IMR-90 (cell line): ENCODE measurements at regions not wholly inside any gene's neighbourhood (a gene's known extent, or its start where the extent isn't known, plus 50 kb on each side); places are given as distances from the start of the nearest gene placed in this dataset.

ENCODE experiments used
- ATAC-seq: fragments of 200-7000 bp; cut with Tn5 transposase; 2 replicates; pipeline ENCODE4 v1.9.1; 2020; ENCODE audit warnings: low read depth, mild to moderate bottlenecking, moderate library complexity
- BruUV-seq: library from RNA; stranded (reverse); fragments of 400-500 nt; replicated peaks from 2 replicates; lab custom pipeline; 2021; lab: Mats Ljungman, UMichigan
- CTCF ChIA-PET: fragments of 300-600 bp; formaldehyde crosslinking; extraction: SDS; loops from one replicate; lab custom pipeline; 2021; ENCODE audit warnings: antibody characterized with exemption; lab: Yijun Ruan, JAX
- POLR2A ChIA-PET: fragments of 300-600 bp; sonication (Branson Sonifier 250); formaldehyde crosslinking; loops from one replicate; lab custom pipeline; 2022; ENCODE audit warnings: antibody characterized with exemption; ENCODE audit not compliant: unreplicated experiment; lab: Charles Lee
- DNase-seq: peaks from one replicate; pipeline ENCODE4 v3.0.0; 2013
- H2AFZ ChIP-seq: replicated peaks from 2 replicates; pipeline ENCODE3; 2013; ENCODE audit warnings: low read length, mild to moderate bottlenecking; ENCODE audit not compliant: poor library complexity
- H2AK5ac ChIP-seq: 2 replicates; pipeline ENCODE4 v1.6.1; 2013; ENCODE audit warnings: low read depth, low read length, inconsistent platforms
- H2AK9ac ChIP-seq: replicated peaks from 2 replicates; pipeline ENCODE3; 2013; ENCODE audit warnings: mild to moderate bottlenecking, low read depth, low read length, moderate library complexity; ENCODE audit not compliant: poor library complexity
- H2BK120ac ChIP-seq: 2 replicates; pipeline ENCODE4 v1.6.1; 2013; ENCODE audit warnings: low read depth, low read length, inconsistent platforms
- H2BK15ac ChIP-seq: 3 replicates; pipeline ENCODE4 v1.6.1; 2013; ENCODE audit warnings: low read depth, low read length, inconsistent platforms
- H2BK20ac ChIP-seq: 2 replicates; pipeline ENCODE4 v1.6.1; 2013; ENCODE audit warnings: low read depth, mild to moderate bottlenecking, inconsistent platforms, low read length, moderate library complexity
- H2BK5ac ChIP-seq: 2 replicates; pipeline ENCODE4 v1.6.1; 2013; ENCODE audit warnings: mild to moderate bottlenecking, low read depth, low read length, inconsistent platforms; ENCODE audit not compliant: poor library complexity, severe bottlenecking
- H3K14ac ChIP-seq: replicated peaks from 2 replicates; pipeline ENCODE4 v1.6.1; 2013; ENCODE audit warnings: low read depth, low read length, inconsistent platforms
- H3K18ac ChIP-seq: 2 replicates; pipeline ENCODE4 v1.6.1; 2013; ENCODE audit warnings: low read depth, low read length, control low read depth
- H3K23ac ChIP-seq: 2 replicates; pipeline ENCODE4 v1.6.1; 2013; ENCODE audit warnings: low read depth, low read length, inconsistent platforms
- H3K27ac ChIP-seq: 2 replicates; pipeline ENCODE4 v1.5.1; 2013; ENCODE audit warnings: mild to moderate bottlenecking, control low read depth, low read length; ENCODE audit not compliant: insufficient read depth
- H3K27me3 ChIP-seq: 2 replicates; pipeline ENCODE4 v1.6.1; 2013; ENCODE audit warnings: low read length; ENCODE audit not compliant: control insufficient read depth, insufficient read depth
- H3K36me3 ChIP-seq: 2 replicates; pipeline ENCODE4 v1.6.1; 2013; ENCODE audit warnings: low read length, mixed read lengths; ENCODE audit not compliant: control insufficient read depth, insufficient read depth
- H3K4ac ChIP-seq: 2 replicates; pipeline ENCODE4 v1.6.1; 2013; ENCODE audit warnings: low read depth, low read length, inconsistent platforms
- H3K4me1 ChIP-seq: 2 replicates; pipeline ENCODE4 v1.6.1; 2013; ENCODE audit warnings: low read length, mixed read lengths; ENCODE audit not compliant: control insufficient read depth, insufficient read depth
- H3K4me2 ChIP-seq: 2 replicates; pipeline ENCODE4 v1.6.1; 2013; ENCODE audit warnings: low read depth, mild to moderate bottlenecking, control low read depth, low read length, moderate library complexity
- H3K4me3 ChIP-seq: 2 replicates; pipeline ENCODE4 v1.5.1; 2013; ENCODE audit warnings: low read depth, mild to moderate bottlenecking, control low read depth, low read length, moderate library complexity; ENCODE audit not compliant: insufficient read depth
- H3K56ac ChIP-seq: 2 replicates; pipeline ENCODE4 v1.6.1; 2013; ENCODE audit warnings: low read length, inconsistent platforms; ENCODE audit not compliant: insufficient read depth; ENCODE audit errors: extremely low read depth
- H3K79me1 ChIP-seq, 2 experiments: 2 replicates each; pipeline ENCODE4 v1.6.1; 2013; ENCODE audit warnings: low read length in 2 of 2, inconsistent platforms in 1 of 2, low read depth in 1 of 2
- H3K9ac ChIP-seq: 2 replicates; pipeline ENCODE4 v1.6.1; 2013; ENCODE audit warnings: low read depth, low read length, control low read depth
- H3K9me1 ChIP-seq: 2 replicates; pipeline ENCODE4 v1.6.1; 2013; ENCODE audit warnings: low read length, inconsistent platforms; ENCODE audit not compliant: insufficient read depth
- H3K9me3 ChIP-seq: 2 replicates; pipeline ENCODE4 v1.6.1; 2013; ENCODE audit warnings: low read length; ENCODE audit not compliant: control insufficient read depth, insufficient read depth
- H4K20me1 ChIP-seq: 2 replicates; pipeline ENCODE4 v1.6.1; 2013; ENCODE audit warnings: low read length, inconsistent platforms; ENCODE audit not compliant: insufficient read depth
- H4K5ac ChIP-seq: 2 replicates; pipeline ENCODE4 v1.6.1; 2013; ENCODE audit warnings: mild to moderate bottlenecking, low read depth, low read length, control low read depth
- H4K8ac ChIP-seq, 2 experiments: 2 replicates each; pipeline ENCODE4 v1.6.1; 2013; ENCODE audit warnings: low read depth in 2 of 2, low read length in 2 of 2, control low read depth in 1 of 2, inconsistent platforms in 1 of 2
- H4K91ac ChIP-seq: 2 replicates; pipeline ENCODE4 v1.6.1; 2013; ENCODE audit warnings: low read depth, low read length, inconsistent platforms; ENCODE audit not compliant: insufficient read depth
- CEBPB ChIP-seq: IDR thresholded peaks from 2 replicates; pipeline ENCODE4 v1.6.1; 2012; ENCODE audit warnings: low read depth, low read length, improper control_type of control experiment
- CHD1 ChIP-seq: IDR thresholded peaks from 2 replicates; pipeline ENCODE4 v1.6.1; 2012; ENCODE audit warnings: low read depth, low read length, improper control_type of control experiment
- CTCF ChIP-seq: conservative IDR thresholded peaks from 2 replicates; pipeline ENCODE4 v1.5.1; 2012; ENCODE audit warnings: mild to moderate bottlenecking, low read depth, low read length, improper control_type of control experiment
- ELK1 ChIP-seq: fragments of 150-350 bp; IDR thresholded peaks from 2 replicates; pipeline ENCODE4 v1.6.1; 2016; ENCODE audit warnings: low read depth, mild to moderate bottlenecking, low read length, moderate library complexity, borderline replicate concordance
- MAFK ChIP-seq: IDR thresholded peaks from 2 replicates; pipeline ENCODE4 v1.6.1; 2012; ENCODE audit warnings: low read depth, low read length, improper control_type of control experiment
- NFE2L2 ChIP-seq: fragments of 150-350 bp; IDR thresholded peaks from 2 replicates; pipeline ENCODE4 v1.6.1; 2016; ENCODE audit warnings: low read depth, mild to moderate bottlenecking, low read length
- POLR2A ChIP-seq: IDR thresholded peaks from 2 replicates; pipeline ENCODE4 v1.6.1; 2012; ENCODE audit warnings: mild to moderate bottlenecking, low read depth, low read length
- RAD21 ChIP-seq: IDR thresholded peaks from 2 replicates; pipeline ENCODE4 v1.6.1; 2012; ENCODE audit warnings: low read length, improper control_type of control experiment
- RCOR1 ChIP-seq: IDR thresholded peaks from 2 replicates; pipeline ENCODE4 v1.6.1; 2012; ENCODE audit warnings: mild to moderate bottlenecking, low read length, improper control_type of control experiment; ENCODE audit not compliant: insufficient replicate concordance
- SMC3 ChIP-seq: fragments of 150-350 bp; IDR thresholded peaks from 2 replicates; pipeline ENCODE4 v1.6.1; 2016; ENCODE audit warnings: low read depth, mild to moderate bottlenecking, antibody characterized with exemption, low read length, moderate library complexity
- WGBS, 2 experiments: methylation state at CpG; one replicate each; pipeline versions ENCODE4 v1.1.5 to v1.1.7; 2013; ENCODE audit warnings: missing lambda C conversion rate in 2 of 2; ENCODE audit not compliant: insufficient read length in 1 of 2; ENCODE audit errors: extremely low coverage in 2 of 2; 5-methylcytosine and 5-hydroxymethylcytosine counted together
- dilution Hi-C: fragments of 300-500 bp; cut with HindIII; formaldehyde crosslinking; loops from one replicate; pipeline ENCODE4 v1.14.3; 2018; ENCODE audit warnings: low sequenced_read_pairs; ENCODE audit not compliant: unreplicated experiment
- in situ Hi-C: fragments of 300-500 bp; cut with MboI; formaldehyde crosslinking; loops from 3 replicates; pipeline ENCODE4 v1.14.3; 2019; ENCODE audit warnings: low sequenced_read_pairs, inconsistent platforms, mixed read lengths
- intact Hi-C: fragments of 100-400 bp; cut with micrococcal nuclease; formaldehyde crosslinking; loops from 2 replicates; pipeline ENCODE4 v1.10.0; 2022

- H4K20me1 ChIP-seq: peaks cover 4% of the 10 kb centered on the region; the same call in 1 of the 2 replicates
These were observed 155.4 kb upstream of the MARCKS start for GRCh38 chr6:113701552-113702254.

More at GRCh38 chr6:113701552-113702254, 155.4 kb upstream of the MARCKS start:
- Histone ChIP-seq H2AK9ac (no peak overlapping the region), H4K5ac (no peak overlapping the region), H4K8ac (no peak overlapping the region), H2BK15ac (no peak overlapping the region; the same call in 2 of the 3 replicates), H3K27me3 (peaks cover 33% of the 10 kb centered on the region), H3K79me1 (no peaks in the 10 kb centered on the region), H3K23ac (no peak overlapping the region), H3K27ac (no peak overlapping the region), H3K56ac (no peak overlapping the region), H2AFZ (no peak overlapping the region), H2BK20ac (no peak overlapping the region), H3K9me1 (0 out of 2 replicates have a peak, but pooled peaks cover 3% of the 10 kb centered on the region), H2BK5ac (no peak overlapping the region), H3K18ac (no peak overlapping the region), H3K9ac (no peak overlapping the region), H3K4me1 (peaks cover 4% of the 10 kb centered on the region; the same call in 1 of the 2 replicates), H4K91ac (no peak overlapping the region), H3K36me3 (no peaks in the 10 kb centered on the region), H2AK5ac (no peak overlapping the region), H3K14ac (no peak overlapping the region), H3K4me2 (no peak overlapping the region), H3K4ac (no peak overlapping the region), H3K4me3 (no peak overlapping the region), H3K9me3 (no peaks in the 10 kb centered on the region), H2BK120ac (no peak overlapping the region)
- no CpG with 5 or more reads among the region's 4 CpGs for WGBS, 2 experiments
- no TSS peak for BruUV-seq
- no peak for ATAC-seq
- intact Hi-C loops: no loop called here
- in situ Hi-C loops: no loop called here
- ChIA-PET CTCF (no interaction called here), POLR2A (no interaction called here)
- no peak for DNase-seq
- dilution Hi-C loops: no loop called here
- TF ChIP-seq RAD21 (no peak), CTCF (no peak), CHD1 (no peak), SMC3 (no peak), RCOR1 (no peak), NFE2L2 (no peak), POLR2A (no peak), MAFK (no peak), ELK1 (no peak), CEBPB (no peak)
